Activated CD8-positive, alpha-beta T cell treated with anti-CD3 and anti-CD28 coated beads, Interleukin-2, amount 10 ng/mL, durations not matched to agents 7 days and 5 days (primary cell): ENCODE measurements at regions not wholly inside any gene's neighbourhood (a gene's known extent, or its start where the extent isn't known, plus 50 kb on each side); places are given as distances from the start of the nearest gene placed in this dataset.

Experiments
- ATAC-seq: fragments of 150-1000 bp; cut with Tn5 transposase; one replicate; pipeline ENCODE4 v1.10.0; 2021; ENCODE audit warnings: moderate library complexity
- CTCF ChIA-PET: fragments of 350-600 bp; sonication (Branson Sonifier 250); formaldehyde crosslinking; loops from one replicate; lab custom pipeline; 2021; ENCODE audit warnings: antibody characterized with exemption; lab: Charles Lee
- POLR2A ChIA-PET: fragments of 350-600 bp; sonication (Branson Sonifier 250); formaldehyde crosslinking; loops from one replicate; lab custom pipeline; 2021; ENCODE audit warnings: antibody characterized with exemption; lab: Charles Lee
- DNase-seq: peaks from one replicate; pipeline ENCODE4 v3.0.0-alpha.2; 2020
- H3K27ac Mint-ChIP-seq: one replicate; pipeline ENCODE4 v1.8.0; 2021; ENCODE audit warnings: mild to moderate bottlenecking, mixed read lengths
- H3K27me3 Mint-ChIP-seq: one replicate; pipeline ENCODE4 v1.8.0; 2021; ENCODE audit warnings: low read depth, mixed read lengths
- H3K36me3 Mint-ChIP-seq: one replicate; pipeline ENCODE4 v1.8.0; 2021; ENCODE audit warnings: low read depth, mixed read lengths
- H3K4me1 Mint-ChIP-seq: one replicate; pipeline ENCODE4 v1.8.0; 2021; ENCODE audit warnings: low read depth, mixed read lengths
- H3K4me3 Mint-ChIP-seq: one replicate; pipeline ENCODE4 v1.8.0; 2021; ENCODE audit warnings: mild to moderate bottlenecking, mixed read lengths
- H3K9me3 Mint-ChIP-seq: one replicate; pipeline ENCODE4 v1.8.0; 2022; ENCODE audit warnings: mixed read lengths; ENCODE audit not compliant: insufficient read depth

DNA sequence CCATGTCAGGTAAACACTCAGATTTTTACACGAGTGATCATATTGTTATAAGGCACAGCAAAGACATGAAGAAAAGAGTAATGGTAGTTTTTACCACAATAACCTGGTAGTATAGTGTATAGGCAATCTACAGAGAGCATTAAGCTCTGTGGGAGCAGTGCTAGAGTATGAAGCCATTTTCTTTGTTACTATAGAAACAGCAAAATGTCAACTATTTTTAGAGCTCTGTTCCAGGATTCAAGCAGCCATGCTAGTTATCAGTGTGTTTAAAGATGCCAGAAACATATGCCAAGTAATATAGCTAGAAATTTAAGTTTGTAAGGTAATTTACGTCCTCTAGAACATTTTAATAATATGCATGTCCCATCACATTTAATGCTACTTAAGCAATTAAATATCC, 77.6 kb upstream of the RGS18 start:
- Mint-ChIP-seq H3K9me3 (no peaks in the 10 kb centered on the region), H3K4me3 (no peak overlapping the region), H3K36me3 (no peaks in the 10 kb centered on the region), H3K4me1 (no peaks in the 10 kb centered on the region), H3K27me3 (no peaks in the 10 kb centered on the region), H3K27ac (no peak overlapping the region)
- no peak for DNase-seq
- ChIA-PET CTCF (no interaction called here), POLR2A (no interaction called here)
- no peak for ATAC-seq

DNA sequence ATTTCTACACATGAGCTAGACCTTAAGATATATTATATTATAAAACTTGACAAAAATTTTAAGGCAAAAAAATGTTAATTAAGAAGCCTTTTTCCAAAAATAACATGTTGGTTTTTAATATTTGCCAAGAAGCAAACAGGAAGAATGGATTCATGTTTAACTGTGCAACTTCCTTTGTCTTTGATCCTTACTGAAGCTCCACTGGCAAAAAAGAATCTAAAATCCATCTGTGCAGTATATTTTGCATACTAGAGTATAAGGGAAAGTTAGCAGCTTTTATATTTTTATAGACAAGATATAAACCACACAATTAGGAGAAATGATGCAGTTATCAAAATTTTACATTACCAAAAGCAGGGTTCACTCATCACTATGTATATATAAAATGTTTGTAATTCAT, 76.9 kb upstream of the RGS18 start:
- ATAC-seq (no peak), DNase-seq (no peak)
- Mint-ChIP-seq H3K9me3 (no peaks in the 10 kb centered on the region), H3K36me3 (no peaks in the 10 kb centered on the region), H3K27ac (no peak overlapping the region), H3K4me1 (no peaks in the 10 kb centered on the region), H3K27me3 (no peaks in the 10 kb centered on the region), H3K4me3 (no peak overlapping the region)
- ChIA-PET CTCF (no interaction called here), POLR2A (no interaction called here)

DNA sequence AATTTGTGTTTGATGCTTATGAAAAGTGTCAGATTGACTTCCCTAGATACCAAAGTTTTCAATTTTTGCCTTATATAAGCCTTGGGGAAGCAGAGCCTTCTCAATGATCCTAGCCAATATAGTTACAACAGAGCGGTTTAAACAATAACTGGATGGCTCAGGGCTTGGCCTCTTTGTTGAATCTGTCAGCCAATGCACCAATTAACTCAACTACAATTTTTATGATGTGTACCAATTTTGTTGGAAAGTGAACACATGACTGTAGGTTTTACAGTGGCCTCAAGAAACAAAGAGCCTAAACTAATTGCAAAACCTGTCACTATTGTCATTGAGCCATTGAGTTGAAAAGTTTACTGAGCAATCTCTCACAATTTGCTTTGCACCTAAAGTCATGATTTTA, 71.6 kb upstream of the RGS18 start:
- no peak for DNase-seq
- H3K36me3 Mint-ChIP-seq, result no peaks in the 10 kb centered on the region
- no peaks in the 10 kb centered on the region for H3K4me1 Mint-ChIP-seq
- H3K27me3 Mint-ChIP-seq, result no peaks in the 10 kb centered on the region
- H3K9me3 Mint-ChIP-seq, result no peaks in the 10 kb centered on the region
- CTCF ChIA-PET, result no interaction called here
- no peak overlapping the region for H3K4me3 Mint-ChIP-seq
- POLR2A ChIA-PET, result no interaction called here
- H3K27ac Mint-ChIP-seq, result no peak overlapping the region
- ATAC-seq, result no peak

DNA sequence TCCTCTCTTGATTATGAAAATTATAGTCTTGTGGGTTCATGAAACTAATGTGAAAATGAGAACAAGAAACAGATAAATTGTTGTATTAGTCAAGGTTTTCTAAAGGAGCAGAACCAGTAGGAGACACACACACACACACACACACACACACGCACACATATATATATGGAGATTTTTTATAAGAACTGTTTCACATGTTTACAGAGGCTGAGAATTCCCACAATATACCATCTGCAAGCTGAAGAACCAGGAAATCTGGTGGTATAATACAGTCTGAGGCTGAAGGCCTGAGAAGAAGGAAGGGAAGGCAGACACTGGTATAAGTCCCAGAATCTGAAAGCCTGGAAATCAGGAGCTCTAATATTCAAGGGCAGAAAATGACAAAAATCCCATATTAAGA, 70.9 kb upstream of the RGS18 start:
- Mint-ChIP-seq H3K4me1 (no peaks in the 10 kb centered on the region), H3K27ac (no peak overlapping the region)
- CTCF ChIA-PET, result no interaction called here

DNA sequence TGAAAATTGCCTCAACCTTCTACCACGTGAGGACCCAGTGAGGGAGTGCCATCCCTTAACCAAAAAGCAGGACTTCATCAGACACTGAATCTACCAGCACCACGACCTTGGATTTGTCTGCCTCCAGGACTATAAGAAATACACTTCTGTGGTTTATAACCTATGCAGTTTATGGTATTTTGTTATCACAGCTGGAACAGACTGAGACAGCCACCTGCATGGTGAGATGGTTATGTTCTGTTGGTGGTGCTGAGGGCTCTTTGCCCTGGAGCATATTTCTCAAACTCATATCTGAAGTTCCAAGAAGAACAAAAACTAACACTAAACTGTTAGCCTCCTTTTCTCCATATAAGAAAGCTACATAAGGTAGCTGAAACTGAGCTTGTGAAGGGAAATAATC, 69.8 kb upstream of the RGS18 start:
- no peak overlapping the region for H3K4me3 Mint-ChIP-seq
- no peak overlapping the region for H3K27ac Mint-ChIP-seq
- ATAC-seq, result no peak
- no peaks in the 10 kb centered on the region for H3K9me3 Mint-ChIP-seq
- no peaks in the 10 kb centered on the region for H3K36me3 Mint-ChIP-seq
- ChIA-PET POLR2A (no interaction called here), CTCF (interaction anchor here (0.7 kb wide), 1 partner anchor 111 kb away, joined by 3 read pairs; no protein-coding TSS in a partner anchor)
- H3K27me3 Mint-ChIP-seq, result no peaks in the 10 kb centered on the region
- no peak for DNase-seq
- no peaks in the 10 kb centered on the region for H3K4me1 Mint-ChIP-seq

More for the DNA sequence above, 70.9 kb upstream of the RGS18 start:
- no peak for ATAC-seq
- no peaks in the 10 kb centered on the region for H3K36me3 Mint-ChIP-seq
- H3K9me3 Mint-ChIP-seq, result no peaks in the 10 kb centered on the region
- no peak for DNase-seq
- H3K27me3 Mint-ChIP-seq, result no peaks in the 10 kb centered on the region
- H3K4me3 Mint-ChIP-seq, result no peak overlapping the region
- POLR2A ChIA-PET, result no interaction called here

DNA sequence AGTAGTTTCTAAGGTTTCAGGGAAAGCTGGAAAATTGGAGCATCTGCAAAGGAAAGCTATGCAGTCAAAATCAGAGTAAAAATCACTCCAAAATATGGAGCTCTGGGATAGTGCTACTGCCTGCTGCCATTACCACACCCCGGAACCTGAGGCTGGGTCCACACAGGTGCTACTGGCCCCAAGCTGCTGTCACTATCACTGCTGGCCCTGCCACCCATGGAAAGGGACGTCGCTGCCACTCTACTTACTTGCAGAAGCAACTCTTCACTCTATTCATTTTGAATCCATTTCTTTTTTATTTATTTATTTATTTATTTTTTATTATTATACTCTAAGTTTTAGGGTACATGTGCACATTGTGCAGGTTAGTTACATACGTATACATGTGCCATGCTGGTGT, 60.3 kb upstream of the RGS18 start:
- DNase-seq, result no peak
- Mint-ChIP-seq H3K36me3 (no peaks in the 10 kb centered on the region), H3K27me3 (no peaks in the 10 kb centered on the region), H3K27ac (no peak overlapping the region), H3K4me1 (no peaks in the 10 kb centered on the region), H3K4me3 (no peak overlapping the region), H3K9me3 (peaks cover 2% of the 10 kb centered on the region)
- no peak for ATAC-seq
- CTCF ChIA-PET, result no interaction called here
- POLR2A ChIA-PET, result no interaction called here

DNA sequence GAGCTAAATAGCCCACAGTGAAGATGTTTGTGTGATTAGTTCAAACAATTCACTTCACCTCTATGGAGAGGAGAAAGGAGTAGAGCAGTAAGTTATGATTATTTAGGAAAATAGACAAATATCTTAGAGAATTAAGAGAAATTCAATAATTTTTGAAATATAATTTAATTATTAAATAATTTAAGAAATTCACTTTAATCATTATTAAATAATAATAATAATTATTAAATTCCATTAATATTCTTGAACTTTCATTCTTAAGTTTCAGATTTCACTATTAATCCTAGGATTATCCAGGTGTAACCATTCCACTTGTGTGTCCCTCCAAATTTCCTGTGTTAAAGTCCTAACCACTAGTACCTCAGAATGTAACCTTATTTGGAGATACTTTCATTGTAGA, 58.9 kb upstream of the RGS18 start:
- ChIA-PET POLR2A (no interaction called here), CTCF (no interaction called here)
- H3K27ac Mint-ChIP-seq, result no peak overlapping the region
- no peaks in the 10 kb centered on the region for H3K27me3 Mint-ChIP-seq
- ATAC-seq (no peak), DNase-seq (no peak)
- no peaks in the 10 kb centered on the region for H3K4me1 Mint-ChIP-seq
- no peak overlapping the region for H3K4me3 Mint-ChIP-seq
- H3K36me3 Mint-ChIP-seq, result no peaks in the 10 kb centered on the region
- H3K9me3 Mint-ChIP-seq, result peaks cover 2% of the 10 kb centered on the region

DNA sequence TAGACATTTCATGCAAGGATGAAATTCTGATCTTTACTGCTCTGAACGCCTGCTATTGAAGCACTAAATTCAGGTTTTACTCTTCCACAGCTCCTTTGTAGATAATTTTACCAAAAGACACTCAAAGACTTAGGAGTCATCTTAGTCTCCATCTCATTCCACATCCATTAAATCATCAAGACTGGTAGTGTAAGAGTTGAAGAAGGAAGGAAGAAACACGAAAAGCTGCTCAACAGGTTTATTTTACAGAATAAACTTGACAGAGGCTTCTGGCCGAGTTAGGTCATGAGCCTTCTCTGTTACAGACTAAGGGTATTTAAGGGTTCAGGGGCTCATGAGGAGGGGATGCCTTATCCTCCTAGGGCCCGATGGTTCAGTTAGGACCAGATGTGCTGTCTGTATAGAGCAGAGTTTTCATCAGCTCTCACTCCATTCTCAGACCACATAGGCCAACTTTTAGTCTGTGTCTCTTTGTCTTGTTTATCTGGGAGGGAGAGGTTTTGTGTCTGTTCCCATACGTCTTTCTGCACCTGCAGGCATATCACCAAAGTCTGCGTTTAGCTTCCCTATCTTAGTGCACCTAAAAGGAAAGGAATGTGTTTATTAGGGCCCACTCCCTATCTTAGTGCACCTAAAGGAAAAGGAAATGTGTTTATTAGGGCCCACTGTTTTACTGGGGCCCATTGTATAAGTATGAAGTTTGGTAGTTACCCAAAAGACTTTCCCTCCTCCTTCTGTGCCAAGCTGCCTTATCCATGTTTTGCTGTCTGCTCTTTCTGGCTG, 57.4 kb upstream of the RGS18 start:
- Mint-ChIP-seq H3K4me1 (no peaks in the 10 kb centered on the region), H3K9me3 (peaks cover 2% of the 10 kb centered on the region), H3K4me3 (no peak overlapping the region), H3K36me3 (no peaks in the 10 kb centered on the region), H3K27ac (no peak overlapping the region), H3K27me3 (no peaks in the 10 kb centered on the region)
- DNase-seq (no peak), ATAC-seq (no peak)
- ChIA-PET CTCF (no interaction called here), POLR2A (no interaction called here)

DNA sequence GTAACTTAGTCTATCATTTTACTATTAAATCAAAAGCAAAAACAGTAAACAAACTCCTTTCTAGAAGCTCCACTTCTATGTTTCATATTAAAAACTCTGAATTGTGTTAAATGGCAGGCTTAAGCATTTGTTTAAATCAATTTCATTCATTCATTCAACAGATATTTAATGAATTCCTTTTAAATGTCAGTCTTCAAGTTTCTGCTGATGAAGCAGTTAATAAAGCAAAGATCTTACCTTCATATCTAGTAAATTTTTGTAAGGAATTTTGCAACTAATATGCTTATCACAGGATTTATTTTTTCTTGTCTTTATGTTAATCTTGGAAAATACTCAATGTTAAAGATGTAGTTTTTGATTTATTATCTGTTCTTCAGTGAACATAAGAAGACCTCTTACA, 54.1 kb upstream of the RGS18 start:
- ATAC-seq (no peak), DNase-seq (no peak)
- Mint-ChIP-seq H3K27me3 (no peaks in the 10 kb centered on the region), H3K9me3 (no peaks in the 10 kb centered on the region), H3K4me1 (no peaks in the 10 kb centered on the region), H3K4me3 (no peak overlapping the region), H3K27ac (no peak overlapping the region), H3K36me3 (no peaks in the 10 kb centered on the region)
- ChIA-PET CTCF (no interaction called here), POLR2A (no interaction called here)

DNA sequence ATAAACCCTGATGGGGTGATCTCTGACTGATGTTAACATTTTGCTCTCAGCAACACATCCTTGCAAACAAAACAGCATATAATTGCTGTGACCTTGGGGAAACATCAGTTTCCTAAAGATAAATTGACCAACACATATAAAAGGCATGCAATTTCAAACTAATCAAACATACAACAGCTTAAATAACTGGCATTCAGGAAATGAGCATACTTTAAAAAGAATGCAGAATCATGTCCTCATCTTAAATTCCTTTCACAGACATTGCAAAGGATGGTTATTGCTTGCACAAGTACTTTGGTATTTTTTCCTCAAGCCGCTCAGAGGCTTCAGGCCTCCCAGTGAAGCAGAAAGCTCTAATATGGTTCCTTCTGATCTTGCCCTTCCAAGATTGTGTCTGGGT, 53.4 kb upstream of the RGS18 start:
- ChIA-PET CTCF (no interaction called here), POLR2A (no interaction called here)
- Mint-ChIP-seq H3K4me1 (no peaks in the 10 kb centered on the region), H3K27ac (no peak overlapping the region), H3K36me3 (no peaks in the 10 kb centered on the region), H3K4me3 (no peak overlapping the region), H3K9me3 (no peaks in the 10 kb centered on the region), H3K27me3 (no peaks in the 10 kb centered on the region)
- ATAC-seq (no peak), DNase-seq (no peak)

DNA sequence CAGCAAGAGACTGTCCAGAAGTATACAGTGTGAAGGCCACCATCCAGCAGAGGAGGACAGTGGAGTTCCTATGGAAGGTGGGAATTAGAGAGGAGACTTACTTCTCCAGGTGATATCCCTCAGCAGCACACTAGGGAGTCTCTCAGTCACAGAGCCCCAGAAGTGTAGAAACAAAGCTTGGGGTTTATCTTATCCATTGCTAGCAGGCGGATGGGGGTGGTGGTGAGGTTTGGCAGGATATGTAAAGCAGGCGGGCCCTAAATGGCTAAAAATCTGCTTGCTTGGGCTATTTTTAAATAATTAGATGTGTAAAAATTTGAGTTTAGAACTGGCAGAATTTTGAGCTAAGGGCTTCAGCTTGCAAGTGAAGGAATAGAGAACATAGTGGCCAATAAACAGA, 50.1 kb upstream of the RGS18 start:
- H3K36me3 Mint-ChIP-seq, result no peaks in the 10 kb centered on the region
- DNase-seq (no peak), ATAC-seq (no peak)
- no peaks in the 10 kb centered on the region for H3K27me3 Mint-ChIP-seq
- POLR2A ChIA-PET, result no interaction called here
- H3K4me1 Mint-ChIP-seq, result no peaks in the 10 kb centered on the region
- CTCF ChIA-PET, result no interaction called here
- no peaks in the 10 kb centered on the region for H3K9me3 Mint-ChIP-seq
- H3K4me3 Mint-ChIP-seq, result no peak overlapping the region
- H3K27ac Mint-ChIP-seq, result no peak overlapping the region
